ENCODE measurements at regions not wholly inside any gene's neighbourhood (a gene's known extent, or its start where the extent isn't known, plus 50 kb on each side); places are given as distances from the start of the nearest gene placed in this dataset.

DNA sequence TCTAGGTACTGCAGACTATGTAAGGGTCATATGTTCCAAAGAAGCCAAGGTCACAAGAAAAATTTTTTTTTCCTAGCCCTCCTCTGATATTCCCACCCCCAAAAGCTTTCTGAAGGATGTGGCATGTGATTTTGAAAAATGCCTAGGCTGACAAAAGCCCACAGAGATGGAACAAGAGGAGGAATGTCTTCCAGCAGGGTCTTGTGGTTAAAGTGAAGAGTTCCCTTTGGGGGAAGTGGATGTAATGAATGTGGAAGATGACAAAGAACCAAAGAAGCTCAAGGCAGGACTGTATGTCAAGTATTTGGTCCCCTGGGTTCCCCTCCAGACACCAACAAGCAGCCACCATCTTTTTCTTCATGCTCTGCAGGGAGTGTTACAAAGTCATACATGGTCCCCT, 268.8 kb downstream of the BCOR start:
- DNase-seq (ENCODE audit: low spot score), result no peak

DNA sequence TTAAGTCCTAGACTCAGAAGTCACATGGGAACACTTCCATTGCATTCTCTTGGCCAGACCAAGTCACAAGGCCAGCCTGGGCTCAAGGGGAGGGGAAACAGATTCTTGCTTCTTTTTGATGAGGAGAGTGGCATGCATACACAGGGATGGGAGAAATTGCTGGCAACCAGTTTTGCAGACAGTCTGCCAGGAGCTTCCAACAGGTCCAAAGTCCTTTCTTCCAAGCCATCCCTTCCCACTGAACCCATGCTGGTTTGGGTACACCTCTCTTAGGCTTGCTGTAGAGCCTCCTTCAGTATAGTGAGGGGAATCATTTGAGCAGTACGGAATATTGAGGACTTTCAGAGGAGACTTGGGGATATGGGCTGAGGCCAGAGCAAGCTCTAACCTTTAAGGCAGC, 267.8 kb downstream of the BCOR start:
- no peak for DNase-seq (ENCODE audit: low spot score)

DNA sequence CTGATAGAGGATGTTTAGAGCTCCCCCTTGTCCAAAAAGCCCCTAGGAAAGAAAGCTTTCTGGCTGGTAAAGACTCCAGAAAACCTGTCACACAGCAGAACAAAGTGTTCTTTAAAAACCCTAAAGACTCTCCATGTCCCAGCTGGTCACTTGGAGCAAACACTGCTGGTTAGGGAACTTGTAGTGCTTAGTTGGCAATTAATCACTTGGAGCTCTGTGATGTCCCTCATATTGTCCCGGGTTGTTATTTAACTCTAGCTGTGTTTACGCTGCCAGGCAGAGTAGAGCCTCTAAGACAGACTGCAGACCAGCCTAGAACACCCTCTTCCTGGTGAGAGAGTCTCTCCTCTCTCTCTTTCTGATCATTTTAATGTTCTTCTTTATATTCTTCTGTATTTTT, 267.3 kb downstream of the BCOR start:
- DNase-seq (ENCODE audit: low spot score), result no peak

GRCh38 chrX:39832211-39832610, 265.5 kb downstream of the BCOR start:
- peak; percentile 19 for DNase-seq (ENCODE audit: low spot score)

- no peak for DNase-seq (ENCODE audit: low spot score)
Measured at GRCh38 chrX:39834600-39834999, 263.2 kb downstream of the BCOR start.

DNA sequence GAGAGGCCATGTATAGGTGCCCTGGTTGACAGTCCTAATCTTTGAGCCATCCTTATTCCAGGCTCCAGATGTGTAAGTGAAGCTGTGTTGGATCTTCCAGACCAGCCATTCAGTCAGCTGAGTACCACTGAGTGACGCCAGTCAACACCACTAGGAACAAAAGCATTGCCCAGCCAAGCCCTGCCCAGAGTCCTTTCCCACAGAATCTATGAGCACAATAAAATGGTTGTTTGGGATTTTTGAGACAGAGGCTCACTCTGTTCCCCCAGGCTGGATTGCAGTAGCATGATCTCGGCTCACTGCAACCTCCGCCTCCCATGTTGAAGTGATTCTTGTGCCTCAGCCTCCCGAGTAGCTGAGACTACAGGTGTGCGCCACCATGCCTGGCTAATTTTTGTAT, 262.5 kb downstream of the BCOR start:
- DNase-seq (ENCODE audit: low spot score), result no peak

- DNase-seq (ENCODE audit: low spot score), result peak; percentile 16
Measured at GRCh38 chrX:39835776-39836175, 262.0 kb downstream of the BCOR start.

DNA sequence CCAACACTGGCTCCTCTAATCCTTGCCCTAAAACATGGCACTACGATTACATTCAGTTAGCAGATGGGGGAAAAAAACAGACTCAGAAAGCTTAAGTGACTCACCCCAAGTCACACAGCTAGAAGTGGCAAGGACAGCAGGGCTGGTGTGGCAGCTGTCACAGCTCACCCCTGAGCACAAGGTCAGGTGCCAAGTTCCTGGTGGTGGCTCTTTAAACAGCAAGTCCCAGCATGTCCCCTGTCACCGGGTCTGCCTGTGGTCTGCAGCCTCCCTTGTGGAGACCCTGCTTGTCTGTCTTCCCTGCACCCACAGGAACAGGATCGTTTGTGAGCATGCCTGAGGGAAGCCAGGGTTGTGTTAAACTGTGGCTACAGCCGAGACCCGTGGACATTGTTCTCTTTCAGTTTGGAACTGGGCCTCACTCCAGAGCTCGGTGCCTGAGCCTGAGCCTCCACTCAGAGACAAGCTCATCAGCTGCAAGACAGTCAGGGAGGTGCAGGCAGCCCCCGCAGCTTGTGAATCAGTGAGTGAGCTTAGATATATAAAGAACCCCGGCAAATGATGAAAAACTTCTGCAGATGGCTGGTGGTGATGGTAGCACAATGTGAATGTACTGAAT, 260.8 kb downstream of the BCOR start:
- DNase-seq (ENCODE audit: low spot score), result no peak

DNA sequence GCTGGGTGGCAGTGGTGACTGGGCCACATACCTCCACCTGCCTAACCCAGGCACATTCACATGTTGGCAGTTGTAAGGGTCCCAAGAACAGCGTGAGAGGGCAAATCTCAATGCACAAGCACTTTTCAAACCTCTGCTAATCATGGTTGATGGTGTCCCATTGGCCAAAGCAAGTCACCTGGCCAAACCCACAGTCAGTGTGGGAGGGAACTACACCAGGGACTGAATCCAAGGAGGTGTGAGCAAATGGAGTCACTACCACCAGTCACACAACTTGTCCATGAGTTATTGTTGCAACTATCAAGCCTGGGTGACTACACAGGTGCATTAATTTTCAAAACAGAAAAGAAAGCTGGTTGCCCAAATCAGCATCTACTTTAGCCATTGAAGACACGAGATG, 260.1 kb downstream of the BCOR start:
- DNase-seq (ENCODE audit: low spot score), result no peak

GRCh38 chrX:39839371-39839770, 258.4 kb downstream of the BCOR start:
- DNase-seq (ENCODE audit: low spot score), result no peak

- no peak for DNase-seq (ENCODE audit: low spot score)
Measured at GRCh38 chrX:39840133-39840532, 257.6 kb downstream of the BCOR start.

DNA sequence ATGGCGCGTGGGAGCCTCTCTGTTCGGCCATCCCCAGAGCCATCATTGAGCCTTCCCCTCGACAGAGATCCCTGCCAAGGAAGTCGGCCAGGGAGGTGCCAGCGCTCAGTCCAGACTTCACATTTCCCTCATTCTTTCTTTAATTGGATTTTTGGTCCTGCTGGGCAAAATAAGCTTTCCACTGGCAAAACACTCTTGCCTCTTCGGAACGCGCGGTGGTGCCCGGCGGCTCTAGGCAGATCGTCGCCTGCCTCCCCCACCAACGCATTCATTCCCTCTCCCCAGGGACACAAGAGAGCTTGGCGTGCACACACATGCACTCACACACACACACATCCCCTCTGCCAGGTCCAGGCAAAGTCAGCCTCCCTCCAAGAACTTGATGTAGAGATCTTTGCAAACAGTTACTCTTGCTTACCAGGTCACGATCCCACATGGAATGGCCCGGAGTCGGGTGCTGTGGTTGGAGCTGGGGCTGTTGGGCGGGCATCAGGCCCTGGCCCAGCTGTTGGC, 257.1 kb downstream of the BCOR start:
- DNase-seq (ENCODE audit: low spot score), result no peak

- no peak for DNase-seq (ENCODE audit: low spot score)
Measured at GRCh38 chrX:39841604-39842003, 256.2 kb downstream of the BCOR start.

GRCh38 chrX:39842281-39842973, 255.3 kb downstream of the BCOR start:
- no peak for DNase-seq (ENCODE audit: low spot score)

DNA sequence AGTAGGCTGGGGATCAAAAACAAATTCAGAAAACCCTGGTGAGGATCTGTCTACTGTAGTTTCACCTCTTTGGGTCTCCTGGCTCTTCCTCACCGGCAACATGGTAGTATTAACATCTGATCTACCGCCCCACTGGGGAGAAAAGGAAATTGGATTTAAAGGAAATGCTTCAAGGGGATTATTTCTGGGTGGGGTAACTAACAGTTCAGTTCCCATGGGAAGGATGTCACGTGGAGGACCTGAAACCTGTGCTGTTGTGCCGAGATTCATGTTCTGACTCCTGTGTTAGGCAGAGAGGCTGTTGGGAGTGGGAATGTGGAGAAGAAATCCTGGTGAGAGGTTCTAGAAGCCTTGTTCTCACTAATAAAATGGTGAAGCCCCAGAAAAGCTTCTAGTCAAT, 254.4 kb downstream of the BCOR start:
- no peak for DNase-seq (ENCODE audit: low spot score)

DNA sequence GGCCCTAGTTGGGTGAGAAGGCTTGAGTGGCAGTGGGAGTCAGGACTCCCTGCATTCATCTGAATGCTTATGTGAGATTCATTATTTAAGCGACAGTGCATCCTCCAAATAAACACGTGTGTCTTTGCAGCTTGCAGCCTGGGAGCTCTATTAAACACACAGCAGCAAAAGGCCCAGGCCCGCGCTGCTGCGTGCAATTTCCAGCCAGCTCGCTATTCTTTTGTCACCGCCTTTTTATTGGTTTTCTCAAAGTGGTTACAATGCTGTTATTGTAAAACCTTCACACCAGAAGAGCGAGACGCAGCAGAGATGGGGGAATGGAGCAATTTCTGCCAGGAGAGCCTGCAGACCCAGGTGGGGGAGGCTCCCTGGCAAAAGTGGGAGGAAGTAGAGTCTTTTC, 252.5 kb downstream of the BCOR start:
- DNase-seq (ENCODE audit: low spot score), result no peak

GRCh38 chrX:39846460-39846859, 251.3 kb downstream of the BCOR start:
- DNase-seq (ENCODE audit: low spot score), result no peak

- DNase-seq (ENCODE audit: low spot score), result no peak
Measured at GRCh38 chrX:39848243-39848642, 249.5 kb downstream of the BCOR start.

DNA sequence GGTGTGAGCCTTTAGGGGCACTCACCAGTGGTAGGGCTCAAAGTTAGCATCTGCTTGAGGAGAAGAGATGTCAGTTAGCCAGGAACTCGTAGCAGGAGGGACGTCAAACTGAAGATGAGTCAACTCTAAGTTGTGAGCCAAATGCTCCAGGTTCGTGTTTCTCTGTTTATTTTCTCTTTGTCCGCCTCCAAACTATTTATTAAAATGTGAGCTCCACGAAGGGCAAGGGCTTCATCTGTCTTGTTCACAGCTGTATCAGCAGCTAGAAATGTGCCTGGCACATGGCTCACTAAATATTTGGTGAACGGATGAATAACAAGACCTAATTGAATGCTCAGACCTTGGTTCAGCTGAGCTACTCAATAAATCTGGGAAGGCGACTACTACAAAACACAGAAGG, 248.9 kb downstream of the BCOR start:
- DNase-seq (ENCODE audit: low spot score), result peak; percentile 74

DNA sequence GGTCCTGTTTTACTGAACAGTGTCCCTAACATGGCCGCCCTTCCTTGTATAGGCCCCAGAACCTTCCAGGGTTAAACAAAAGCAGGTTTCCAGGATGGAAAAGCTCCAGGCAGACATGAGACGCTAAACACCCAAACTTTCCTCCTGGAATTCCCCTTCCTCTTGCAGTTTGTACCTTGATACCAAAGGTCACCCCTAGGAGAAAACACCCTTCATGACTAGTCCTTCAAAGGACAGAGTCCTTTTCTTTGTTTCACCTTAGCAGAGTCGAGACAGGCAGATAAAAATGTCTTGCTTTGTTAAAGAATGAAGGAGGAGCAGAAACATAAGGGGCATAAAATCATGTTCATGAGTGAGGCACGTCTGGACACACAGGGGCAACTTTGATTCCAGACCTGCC, 247.5 kb downstream of the BCOR start:
- no peak for DNase-seq (ENCODE audit: low spot score)

GRCh38 chrX:39850630-39851152, 247.1 kb downstream of the BCOR start:
- DNase-seq (ENCODE audit: low spot score), result peak; percentile 26

DNA sequence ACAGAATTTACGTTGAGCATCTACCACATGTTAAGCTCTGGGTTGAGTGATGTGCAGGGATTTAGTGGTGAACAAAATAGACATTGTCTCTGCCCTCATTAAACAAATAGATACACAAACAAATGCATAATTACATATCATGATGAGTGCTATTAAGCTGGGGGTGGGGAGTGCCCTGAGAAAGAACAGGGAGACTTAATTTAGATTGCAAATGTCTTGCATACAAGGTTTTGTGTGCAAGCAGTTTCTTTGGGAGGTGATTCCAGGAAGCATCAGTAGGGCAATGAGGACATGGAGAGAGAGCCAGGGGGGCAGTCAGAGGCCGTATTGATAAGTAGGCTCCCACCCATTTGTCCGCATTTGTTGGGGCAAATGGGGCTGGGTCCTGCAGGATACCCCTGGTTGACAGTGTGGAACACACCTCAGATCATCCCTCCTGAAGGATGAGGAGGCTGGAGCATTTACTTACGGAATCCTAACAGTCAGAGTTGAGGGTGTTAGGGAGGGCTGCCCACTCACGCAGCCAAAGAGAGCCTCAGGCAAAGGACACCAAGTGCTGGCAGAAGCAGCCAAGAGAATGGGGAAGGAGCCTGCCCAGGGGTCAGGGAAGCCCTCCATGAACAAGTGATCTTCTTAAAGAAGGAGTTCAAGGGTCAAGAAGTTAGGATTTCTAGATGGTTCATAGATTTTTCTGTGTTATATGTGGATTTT, 245.9 kb downstream of the BCOR start:
- DNase-seq (ENCODE audit: low spot score), result no peak

DNA sequence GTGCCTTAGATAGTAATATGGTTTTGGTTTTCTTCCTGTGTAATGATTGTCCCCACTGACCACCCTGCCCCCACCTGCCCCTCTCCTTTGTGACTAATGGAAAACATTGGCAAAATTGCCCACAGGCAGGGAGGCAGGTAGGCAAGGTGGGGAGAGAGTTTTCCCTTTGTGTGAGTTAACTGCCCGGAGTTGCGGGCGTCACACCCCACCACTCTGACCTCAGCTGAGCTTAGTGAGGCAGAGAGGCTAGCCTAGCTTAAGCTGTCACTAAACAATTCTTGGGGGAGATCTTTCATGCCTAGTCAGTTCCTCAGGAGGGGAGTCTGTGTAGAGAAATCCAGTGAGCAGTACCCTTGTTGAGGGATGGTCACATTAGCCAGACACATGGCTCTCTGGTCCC, 245.3 kb downstream of the BCOR start:
- DNase-seq (ENCODE audit: low spot score), result no peak
